ENCODE measurements at regions not wholly inside any gene's neighbourhood (a gene's known extent, or its start where the extent isn't known, plus 50 kb on each side); places are given as distances from the start of the nearest gene placed in this dataset.

DNA sequence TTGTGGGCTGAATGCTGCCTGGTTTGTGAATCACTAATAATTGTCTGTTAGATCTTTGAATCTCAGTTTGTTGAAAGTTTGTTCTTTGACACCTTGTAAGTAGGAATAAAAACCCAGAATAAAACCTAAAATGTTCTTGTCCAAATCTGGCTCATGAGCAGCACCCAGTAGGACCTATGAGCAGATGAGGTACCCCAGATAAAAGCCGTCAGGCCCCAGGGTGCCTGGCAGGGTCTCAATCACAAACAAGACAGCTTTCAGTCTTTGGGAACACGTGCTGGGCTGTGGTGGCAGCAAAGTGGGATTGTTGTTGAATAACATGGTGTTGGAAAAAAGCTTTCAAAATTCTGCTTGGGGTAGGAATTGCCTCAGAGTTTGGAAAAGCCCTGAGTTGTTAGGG lies 52.1 kb upstream of the ECI2 start:
- TF ChIP-seq POLR2A (IDR thresholded peaks at IDR 0.05) = no peak
- TF ChIP-seq, protein P1, sequence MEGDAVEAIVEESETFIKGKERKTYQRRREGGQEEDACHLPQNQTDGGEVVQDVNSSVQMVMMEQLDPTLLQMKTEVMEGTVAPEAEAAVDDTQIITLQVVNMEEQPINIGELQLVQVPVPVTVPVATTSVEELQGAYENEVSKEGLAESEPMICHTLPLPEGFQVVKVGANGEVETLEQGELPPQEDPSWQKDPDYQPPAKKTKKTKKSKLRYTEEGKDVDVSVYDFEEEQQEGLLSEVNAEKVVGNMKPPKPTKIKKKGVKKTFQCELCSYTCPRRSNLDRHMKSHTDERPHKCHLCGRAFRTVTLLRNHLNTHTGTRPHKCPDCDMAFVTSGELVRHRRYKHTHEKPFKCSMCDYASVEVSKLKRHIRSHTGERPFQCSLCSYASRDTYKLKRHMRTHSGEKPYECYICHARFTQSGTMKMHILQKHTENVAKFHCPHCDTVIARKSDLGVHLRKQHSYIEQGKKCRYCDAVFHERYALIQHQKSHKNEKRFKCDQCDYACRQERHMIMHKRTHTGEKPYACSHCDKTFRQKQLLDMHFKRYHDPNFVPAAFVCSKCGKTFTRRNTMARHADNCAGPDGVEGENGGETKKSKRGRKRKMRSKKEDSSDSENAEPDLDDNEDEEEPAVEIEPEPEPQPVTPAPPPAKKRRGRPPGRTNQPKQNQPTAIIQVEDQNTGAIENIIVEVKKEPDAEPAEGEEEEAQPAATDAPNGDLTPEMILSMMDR (IDR thresholded peaks at IDR 0.05) = no peak
